Daoy (cell line): ENCODE measurements at regions not wholly inside any gene's neighbourhood (a gene's known extent, or its start where the extent isn't known, plus 50 kb on each side); places are given as distances from the start of the nearest gene placed in this dataset.

Experiments used
- DNase-seq: peaks from one replicate; pipeline ENCODE4 v3.0.0-alpha.2; 2015; ENCODE audit warnings: low read depth

DNA sequence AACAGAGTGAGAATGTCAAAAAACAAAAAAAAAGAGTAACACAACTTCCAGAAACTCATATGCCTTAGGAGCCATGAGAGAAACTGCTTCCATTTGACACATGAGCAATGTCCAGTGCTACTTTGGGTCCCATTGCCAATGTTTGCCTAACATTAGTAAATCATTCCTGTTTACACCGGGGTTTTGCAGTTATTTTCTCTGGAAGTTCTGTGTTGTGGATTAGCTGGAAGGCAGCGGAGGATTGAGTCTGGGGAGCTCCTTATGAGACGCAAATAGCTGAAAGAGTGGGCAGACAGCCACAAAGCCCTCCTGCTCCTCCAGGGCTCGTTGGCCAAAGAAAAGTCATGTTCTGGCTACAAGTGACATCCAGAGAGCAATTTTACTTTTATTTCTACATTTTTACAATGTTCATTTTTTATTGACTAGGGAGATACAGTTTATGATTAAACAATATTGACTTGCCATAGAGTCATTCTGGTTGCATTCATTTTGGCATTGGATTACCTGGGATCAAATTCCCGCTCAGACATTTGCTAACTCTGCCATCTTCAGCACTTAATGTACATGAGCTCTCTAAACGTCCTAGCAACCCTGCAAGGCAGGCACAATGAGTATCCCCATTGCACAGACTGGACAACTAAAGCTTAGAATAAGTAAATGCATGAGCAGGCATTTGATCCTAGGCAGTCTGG, 66.4 kb upstream of the GALNT2 start:
- no peak for DNase-seq

DNA sequence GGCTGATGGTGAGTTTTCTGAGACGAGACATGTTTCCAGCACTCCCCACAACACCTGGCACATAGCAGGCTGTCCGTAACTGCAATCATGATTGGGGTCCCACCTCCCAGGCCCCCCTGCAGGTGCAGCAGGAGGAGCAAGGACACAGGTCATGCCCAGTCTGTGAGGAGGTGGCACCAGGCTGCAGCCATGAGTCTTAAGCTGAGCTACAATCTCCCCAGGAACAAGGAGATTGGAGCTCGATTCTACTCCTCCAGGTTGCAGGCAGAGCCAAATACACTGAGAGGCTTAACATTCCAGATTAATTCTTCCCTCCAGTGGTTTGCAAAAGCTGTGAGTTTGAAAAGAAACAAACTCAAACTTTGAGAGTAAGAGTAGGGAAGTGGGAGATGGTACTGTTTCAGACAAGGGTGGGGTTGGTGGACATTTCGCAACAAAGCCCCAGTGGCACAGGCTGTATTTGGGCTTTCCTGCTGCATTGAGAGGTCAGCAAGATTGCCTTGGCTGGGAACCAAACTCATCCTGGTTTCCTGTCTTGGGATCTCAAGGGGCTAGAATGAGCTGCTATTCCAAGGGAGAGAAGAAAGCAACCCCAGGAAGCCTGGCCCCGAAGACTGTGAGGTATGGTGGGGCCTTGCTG, 64.8 kb upstream of the GALNT2 start:
- DNase-seq, result no peak

DNA sequence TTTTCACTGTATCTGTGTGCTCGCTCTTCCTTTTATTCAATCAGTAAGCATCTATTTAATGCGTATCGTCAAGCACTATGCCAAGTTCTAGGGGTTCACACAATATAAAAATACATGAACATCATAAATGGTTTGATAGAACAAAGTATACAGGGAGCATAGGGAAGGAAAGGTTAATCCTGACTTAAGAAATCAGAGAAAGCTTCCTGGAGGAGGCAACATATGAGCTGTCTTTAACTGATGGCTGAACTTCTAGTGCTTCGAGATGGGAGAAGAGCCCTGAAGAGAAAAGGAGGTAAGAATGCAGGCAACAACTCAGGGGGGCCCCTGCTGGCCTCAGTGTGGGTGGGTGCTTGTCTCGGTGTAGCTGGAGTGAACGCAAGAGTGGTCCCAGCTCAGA, 63.6 kb upstream of the GALNT2 start:
- no peak for DNase-seq

- DNase-seq, result no peak
Observed at GRCh38 chr1:230005040-230005439, 62.0 kb upstream of the GALNT2 start.

- no peak for DNase-seq
Observed at GRCh38 chr1:230008721-230009120, 58.3 kb upstream of the GALNT2 start.

DNA sequence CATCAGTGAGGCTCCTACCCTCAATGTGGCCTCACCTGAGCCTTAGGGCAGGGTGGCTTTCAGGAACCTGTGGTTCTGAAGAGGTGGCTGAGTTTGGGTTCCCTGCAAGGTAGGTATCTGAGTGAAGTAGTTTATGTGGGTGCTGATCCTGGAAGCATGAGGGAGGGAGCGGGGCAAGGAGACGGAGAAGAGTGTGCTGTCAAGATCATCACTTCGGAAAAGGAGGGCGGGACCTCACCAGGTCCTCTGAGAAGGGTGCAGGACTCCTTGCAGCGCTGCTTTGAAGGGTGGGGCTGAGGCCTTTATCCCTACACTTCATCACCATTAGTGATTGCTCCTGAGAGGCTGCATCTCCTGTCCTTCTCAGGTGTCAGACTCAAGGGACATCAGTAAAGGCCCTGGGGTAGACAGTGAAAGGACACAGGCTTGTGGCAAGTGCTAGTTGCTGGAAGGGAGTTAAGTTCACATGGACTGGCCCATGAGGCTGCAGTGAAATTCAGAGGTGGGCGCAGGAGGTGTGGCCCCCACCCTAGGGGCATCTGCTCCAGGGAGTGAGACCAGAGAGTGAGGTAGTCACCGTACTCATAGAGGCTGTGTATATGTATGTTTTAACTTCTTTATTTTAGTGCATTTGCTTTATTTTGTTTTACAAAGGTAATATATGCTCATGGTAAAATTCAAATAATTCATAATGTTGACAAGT, 57.3 kb upstream of the GALNT2 start:
- no peak for DNase-seq

DNA sequence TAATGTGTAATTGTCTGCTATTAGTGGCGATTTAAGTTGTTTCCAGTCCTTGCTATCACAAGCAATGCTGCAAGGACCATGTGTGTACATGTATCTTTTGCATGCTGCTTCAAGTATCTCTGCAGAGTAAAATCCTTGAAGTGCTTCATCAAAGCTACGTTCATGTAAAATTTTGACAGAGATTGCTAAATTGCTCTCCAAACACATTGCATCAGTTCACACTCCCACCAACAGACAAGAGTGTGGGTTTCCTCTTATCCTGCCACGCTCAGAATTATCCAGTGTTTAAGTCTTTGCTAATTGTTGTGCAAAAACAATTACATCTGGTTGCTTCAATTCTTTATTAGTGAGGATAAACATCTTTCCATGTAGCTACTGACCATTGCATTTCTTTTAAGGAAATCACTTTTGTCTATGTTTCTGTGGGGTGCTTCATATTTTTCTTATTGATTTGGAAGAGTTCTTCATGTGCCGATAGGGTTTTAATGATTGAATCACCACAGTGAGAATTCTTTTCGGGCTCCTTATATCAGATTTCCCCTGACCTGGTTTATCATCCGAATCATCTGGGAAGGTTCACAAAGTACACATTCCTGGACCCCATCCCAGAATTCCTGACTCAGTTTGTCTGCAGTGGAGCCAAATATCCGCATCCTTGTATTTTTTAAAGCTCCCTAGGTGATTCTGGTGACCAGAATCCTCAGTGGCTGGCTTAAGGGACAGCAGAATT, 56.3 kb upstream of the GALNT2 start:
- DNase-seq, result no peak

DNA sequence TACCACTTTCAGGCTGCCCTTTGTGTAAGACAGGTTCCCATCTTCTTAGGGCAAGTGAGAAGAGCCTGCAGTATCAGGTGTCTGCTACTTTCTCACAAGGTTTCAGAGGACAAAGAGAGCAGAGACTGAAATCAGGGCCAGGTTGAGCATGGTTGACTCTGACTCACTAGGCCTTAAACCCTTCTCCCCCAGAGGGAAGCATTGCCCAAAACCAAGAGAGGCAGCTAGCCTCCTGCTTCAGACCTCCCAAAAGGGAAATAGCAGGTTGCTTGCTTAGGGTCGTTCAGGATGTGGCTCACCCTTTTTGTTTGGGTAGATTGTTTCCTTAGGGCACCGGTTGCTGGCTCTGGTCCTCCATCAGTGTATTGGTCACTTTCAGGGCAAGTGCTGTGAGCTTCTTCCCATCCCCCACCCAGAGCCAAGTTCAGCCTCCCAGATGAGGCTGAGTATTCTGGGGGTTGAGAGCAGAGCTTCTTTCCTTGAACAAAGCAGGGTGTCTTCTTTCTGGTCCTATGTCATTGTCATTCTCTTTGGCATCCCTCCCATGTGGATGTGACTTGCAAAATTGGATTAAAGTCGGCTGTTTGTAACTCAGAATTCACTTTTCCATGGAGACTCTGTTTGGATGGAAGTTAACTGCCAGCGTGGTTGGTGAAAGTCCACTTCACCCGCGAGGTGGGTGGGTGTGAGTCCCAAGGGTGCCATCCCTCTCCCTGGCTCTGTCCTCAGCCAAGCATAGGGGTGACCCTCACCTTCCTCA, 55.5 kb upstream of the GALNT2 start:
- peak; percentile 10 for DNase-seq

- no peak for DNase-seq
Observed at GRCh38 chr1:230012093-230012393, 55.0 kb upstream of the GALNT2 start.

DNA sequence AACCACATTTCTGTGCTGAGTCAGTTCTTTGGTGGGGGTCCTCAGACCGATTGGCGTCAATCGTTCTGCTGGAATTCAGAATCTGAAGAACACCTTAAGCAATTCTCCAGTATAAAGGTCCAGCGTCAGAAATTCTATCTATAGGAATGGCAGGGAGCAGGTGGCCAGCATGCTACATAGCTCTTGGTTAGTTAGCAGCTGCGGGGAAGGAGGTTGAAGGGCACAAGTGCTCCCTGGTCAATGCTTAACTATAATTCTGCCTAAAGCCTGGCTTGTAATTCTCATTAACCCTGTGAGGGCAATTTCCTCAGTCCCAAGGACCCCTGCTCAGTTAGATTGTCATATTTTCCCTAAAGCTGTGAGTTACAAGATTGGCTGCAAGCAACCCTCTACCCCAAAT, 54.3 kb upstream of the GALNT2 start:
- no peak for DNase-seq

- DNase-seq, result no peak
Observed at GRCh38 chr1:230016159-230016558, 50.9 kb upstream of the GALNT2 start.
